ENCODE measurements at regions not wholly inside any gene's neighbourhood (a gene's known extent, or its start where the extent isn't known, plus 50 kb on each side); places are given as distances from the start of the nearest gene placed in this dataset.

GRCh38 chr16:64654178-64654577 is 467.7 kb downstream of the CDH11 start:
- Histone ChIP-seq H3K4me1 (no peaks in the 10 kb centered on the region), H3K4me3 (no peak overlapping the region), H3K27ac (no peak overlapping the region), H3K27me3 (no peaks in the 10 kb centered on the region), H3K36me3 (no peaks in the 10 kb centered on the region), H3K9me3 (no peaks in the 10 kb centered on the region)
- no peak for DNase-seq
- TF ChIP-seq POLR2A (IDR thresholded peaks at IDR 0.05) (no peak), CTCF (IDR thresholded peaks at IDR 0.05) (no peak)

GRCh38 chr16:64648282-64648681 is 473.6 kb downstream of the CDH11 start:
- DNase-seq: no peak
- no peaks in the 10 kb centered on the region for H3K9me3 ChIP-seq
- no peaks in the 10 kb centered on the region for H3K36me3 ChIP-seq
- no peaks in the 10 kb centered on the region for H3K27me3 ChIP-seq
- H3K27ac ChIP-seq: no peak overlapping the region
- H3K4me1 ChIP-seq: no peaks in the 10 kb centered on the region
- H3K4me3 ChIP-seq: no peak overlapping the region
- TF ChIP-seq POLR2A (IDR thresholded peaks at IDR 0.05) (no peak), CTCF (IDR thresholded peaks at IDR 0.05) (no peak)

GRCh38 chr16:64641343-64641742 is 480.5 kb downstream of the CDH11 start:
- Histone ChIP-seq H3K4me3 (no peak overlapping the region), H3K9me3 (no peaks in the 10 kb centered on the region), H3K4me1 (no peaks in the 10 kb centered on the region), H3K27ac (no peak overlapping the region), H3K27me3 (no peaks in the 10 kb centered on the region), H3K36me3 (no peaks in the 10 kb centered on the region)
- TF ChIP-seq CTCF (IDR thresholded peaks at IDR 0.05): no peak
- no peak for TF ChIP-seq POLR2A (IDR thresholded peaks at IDR 0.05)
- DNase-seq: no peak

- no peaks in the 10 kb centered on the region for H3K4me1 ChIP-seq
- H3K36me3 ChIP-seq: no peaks in the 10 kb centered on the region
- H3K27ac ChIP-seq: no peak overlapping the region
- no peaks in the 10 kb centered on the region for H3K9me3 ChIP-seq
- no peak overlapping the region for H3K4me3 ChIP-seq
- H3K27me3 ChIP-seq: no peaks in the 10 kb centered on the region
- no peak for TF ChIP-seq POLR2A (IDR thresholded peaks at IDR 0.05)
- no peak for TF ChIP-seq CTCF (IDR thresholded peaks at IDR 0.05)
- no peak for DNase-seq
Observed at GRCh38 chr16:64638766-64639165, 483.1 kb downstream of the CDH11 start.

GRCh38 chr16:64629622-64630021 is 492.2 kb downstream of the CDH11 start:
- Histone ChIP-seq H3K9me3 (no peaks in the 10 kb centered on the region), H3K4me3 (no peak overlapping the region), H3K27me3 (no peaks in the 10 kb centered on the region), H3K36me3 (no peaks in the 10 kb centered on the region), H3K4me1 (no peaks in the 10 kb centered on the region), H3K27ac (no peak overlapping the region)
- no peak for TF ChIP-seq CTCF (IDR thresholded peaks at IDR 0.05)
- no peak for TF ChIP-seq POLR2A (IDR thresholded peaks at IDR 0.05)
- no peak for DNase-seq

GRCh38 chr16:64627781-64628180 is 494.1 kb downstream of the CDH11 start:
- no peaks in the 10 kb centered on the region for H3K27me3 ChIP-seq
- H3K36me3 ChIP-seq: no peaks in the 10 kb centered on the region
- no peaks in the 10 kb centered on the region for H3K9me3 ChIP-seq
- no peak overlapping the region for H3K27ac ChIP-seq
- no peak overlapping the region for H3K4me3 ChIP-seq
- TF ChIP-seq CTCF (IDR thresholded peaks at IDR 0.05) (no peak), POLR2A (IDR thresholded peaks at IDR 0.05) (no peak)
- DNase-seq: no peak
- no peaks in the 10 kb centered on the region for H3K4me1 ChIP-seq
